Fibroblast of the aortic adventitia (primary cell): ENCODE measurements at regions not wholly inside any gene's neighbourhood (a gene's known extent, or its start where the extent isn't known, plus 50 kb on each side); places are given as distances from the start of the nearest gene placed in this dataset.

ENCODE experiments used
- DNase-seq: peaks from one replicate; pipeline ENCODE4 v3.0.0-alpha.2; 2010; ENCODE audit warnings: low read depth
- H3K4me3 ChIP-seq: 2 replicates; pipeline ENCODE4 v1.5.1; 2011; ENCODE audit warnings: low read depth, mild to moderate bottlenecking, control low read depth, low read length, moderate library complexity
- CTCF ChIP-seq: IDR thresholded peaks from 2 replicates; pipeline ENCODE4 v1.5.1; 2011; ENCODE audit warnings: mild to moderate bottlenecking, low read length, control low read depth, inconsistent platforms; ENCODE audit not compliant: insufficient read depth

GRCh38 chr5:105708442-105708841 is 1962.3 kb downstream of the EFNA5 start:
- no peak overlapping the region for H3K4me3 ChIP-seq
- no peak for TF ChIP-seq CTCF
- no peak for DNase-seq

GRCh38 chr5:105702323-105702722 is 1968.4 kb downstream of the EFNA5 start:
- no peak for TF ChIP-seq CTCF
- no peak overlapping the region for H3K4me3 ChIP-seq
- DNase-seq = no peak

GRCh38 chr5:105696440-105696839 is 1974.3 kb downstream of the EFNA5 start:
- no peak for TF ChIP-seq CTCF
- no peak for DNase-seq

GRCh38 chr5:105695941-105696340 is 1974.8 kb downstream of the EFNA5 start:
- no peak for TF ChIP-seq CTCF
- no peak overlapping the region for H3K4me3 ChIP-seq
- no peak for DNase-seq

More at GRCh38 chr5:105696440-105696839, 1974.3 kb downstream of the EFNA5 start:
- H3K4me3 ChIP-seq = no peak overlapping the region

GRCh38 chr5:105689596-105689995 is 1981.1 kb downstream of the EFNA5 start:
- no peak overlapping the region for H3K4me3 ChIP-seq
- no peak for DNase-seq
- no peak for TF ChIP-seq CTCF

- no peak for TF ChIP-seq CTCF
- no peak overlapping the region for H3K4me3 ChIP-seq
- no peak for DNase-seq
Observed at GRCh38 chr5:105688227-105688792, 1982.4 kb downstream of the EFNA5 start.

GRCh38 chr5:105687493-105687892 is 1983.2 kb downstream of the EFNA5 start:
- no peak for TF ChIP-seq CTCF
- no peak for DNase-seq

More at GRCh38 chr5:105687493-105687892, 1983.2 kb downstream of the EFNA5 start:
- no peak overlapping the region for H3K4me3 ChIP-seq
